NCI-H82 (cell line): ENCODE measurements at regions not wholly inside any gene's neighbourhood (a gene's known extent, or its start where the extent isn't known, plus 50 kb on each side); places are given as distances from the start of the nearest gene placed in this dataset.

Experiments
- DNase-seq: peaks from one replicate; lab custom pipeline; 2025; lab: John Stamatoyannopoulos, UW

DNA sequence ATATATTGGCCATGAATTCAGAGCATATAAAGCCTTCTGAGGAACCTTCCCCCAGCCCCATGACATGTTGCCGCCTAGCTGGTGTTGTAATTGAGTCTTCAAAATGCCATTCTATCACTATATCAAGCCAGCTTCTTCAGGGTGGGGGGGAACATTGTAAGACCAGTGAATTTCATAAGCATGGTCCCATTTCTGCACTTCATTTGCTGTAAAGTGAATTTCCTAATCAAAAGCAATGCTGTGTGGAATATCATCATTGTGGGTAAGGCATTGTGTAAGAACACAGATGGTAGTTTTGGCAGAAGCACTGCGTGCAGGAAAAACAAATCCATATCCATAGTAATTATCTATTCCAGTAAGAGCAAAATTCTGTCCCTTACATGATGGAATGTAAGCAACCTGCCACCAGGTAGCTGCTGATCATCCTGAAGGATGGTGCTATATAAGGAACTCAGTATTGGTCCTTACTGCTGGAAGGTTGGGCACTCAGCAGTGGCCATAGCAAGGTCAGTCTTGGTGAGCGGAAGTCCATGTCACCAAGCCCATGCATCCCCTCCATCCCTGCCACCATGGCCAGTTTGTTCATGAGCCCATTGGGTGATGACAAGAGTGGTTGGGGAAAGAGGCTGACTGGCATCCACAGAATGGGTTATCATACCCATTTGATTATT is 159.4 kb downstream of the COPS8 start:
- no peak for DNase-seq

DNA sequence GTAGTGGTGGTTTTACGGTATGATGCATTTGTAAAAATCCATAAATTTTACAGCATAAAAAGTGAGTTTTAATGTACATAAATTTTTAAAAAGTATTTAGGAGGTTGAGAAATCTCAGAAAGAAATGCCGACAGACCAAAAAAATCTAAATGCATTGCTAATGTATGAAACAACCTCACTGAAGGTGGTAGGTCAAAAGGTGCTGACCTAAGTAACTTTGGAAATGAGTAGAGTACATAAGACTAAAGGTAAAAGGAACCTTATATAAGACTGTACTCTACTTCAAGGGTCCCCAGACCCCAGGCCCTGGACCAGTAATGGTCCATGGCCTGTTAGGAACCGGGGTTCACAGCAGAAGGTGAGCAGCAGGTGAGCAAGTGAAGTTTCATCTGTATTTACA is 163.4 kb downstream of the COL6A3 start:
- no peak for DNase-seq

DNA sequence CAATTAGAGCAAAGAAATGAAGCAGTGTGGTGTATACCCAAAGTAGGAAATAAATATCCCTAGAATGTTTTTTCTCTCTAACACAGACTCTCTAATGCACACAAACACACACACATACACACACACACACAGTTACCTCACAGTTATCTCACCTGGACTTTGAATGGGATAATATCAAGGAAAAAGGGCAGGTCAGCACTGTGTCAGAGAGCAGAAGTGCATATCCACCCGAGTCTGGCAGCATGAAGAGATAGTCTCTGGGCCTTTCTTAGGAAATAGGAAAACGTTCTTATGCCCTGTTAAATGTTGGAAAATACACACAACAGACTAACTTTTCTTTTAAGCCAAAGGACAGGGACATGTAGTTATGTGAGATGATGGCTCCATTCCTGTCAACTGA is 162.0 kb downstream of the COL6A3 start:
- no peak for DNase-seq

DNA sequence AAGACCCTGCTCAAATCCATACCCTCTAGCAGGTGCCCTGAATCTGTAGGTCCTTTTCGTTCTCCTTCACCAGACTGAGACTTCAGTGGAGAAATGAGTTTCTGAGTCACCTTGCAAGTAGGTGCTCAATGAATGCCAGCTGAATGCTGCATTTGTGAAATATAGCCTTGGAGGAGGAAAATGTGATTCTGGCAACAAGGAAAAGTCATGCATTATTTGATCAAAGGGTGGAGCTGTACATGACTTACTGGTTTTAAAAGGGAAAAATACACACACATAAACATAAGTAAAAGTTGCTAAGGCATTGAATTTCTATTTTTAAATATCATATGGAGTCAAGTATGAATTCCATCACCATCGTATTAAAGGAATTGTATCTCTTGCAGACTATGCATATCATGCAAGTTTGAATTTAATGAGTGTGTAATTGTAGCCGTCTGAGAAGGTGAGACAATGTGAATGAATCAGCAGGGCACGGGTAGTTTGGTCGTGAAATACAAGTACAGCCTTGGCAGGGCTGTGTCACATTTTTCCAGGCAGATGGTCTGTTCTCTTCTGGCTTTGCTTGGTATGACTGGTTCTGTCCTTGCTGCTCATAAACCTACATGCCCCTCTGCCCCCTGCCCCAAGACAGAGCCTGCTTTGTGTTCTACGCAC is 160.8 kb downstream of the COL6A3 start:
- no peak for DNase-seq

DNA sequence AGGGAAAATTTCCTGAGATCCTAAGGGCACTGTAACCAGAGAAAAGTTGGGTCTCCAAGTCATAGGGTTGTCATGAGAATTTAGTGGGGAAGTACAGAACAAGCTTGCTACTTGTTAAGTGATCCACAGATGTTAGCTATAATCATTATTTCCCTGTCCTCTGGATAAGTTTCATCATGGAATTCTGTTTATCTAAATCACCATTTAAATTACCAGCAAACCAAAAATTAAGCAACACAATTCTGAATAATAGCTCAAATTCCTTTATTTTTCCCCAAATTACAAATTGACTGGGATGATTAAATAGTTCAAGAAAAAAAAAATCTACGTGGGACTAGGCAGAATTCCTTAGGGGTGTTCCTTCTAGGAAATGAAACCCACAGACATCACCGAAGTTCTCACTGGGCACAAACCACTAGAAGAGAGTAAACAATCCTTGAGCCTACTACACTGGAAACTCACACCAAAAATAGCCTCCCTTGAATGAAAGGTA is 159.5 kb downstream of the COL6A3 start:
- DNase-seq = no peak

GRCh38 chr2:237254911-237255578 is 158.9 kb downstream of the COL6A3 start:
- no peak for DNase-seq

GRCh38 chr2:237256887-237257286 is 157.1 kb downstream of the COL6A3 start:
- no peak for DNase-seq

GRCh38 chr2:237257471-237257951 is 156.5 kb downstream of the COL6A3 start:
- DNase-seq = peak; percentile 59

DNA sequence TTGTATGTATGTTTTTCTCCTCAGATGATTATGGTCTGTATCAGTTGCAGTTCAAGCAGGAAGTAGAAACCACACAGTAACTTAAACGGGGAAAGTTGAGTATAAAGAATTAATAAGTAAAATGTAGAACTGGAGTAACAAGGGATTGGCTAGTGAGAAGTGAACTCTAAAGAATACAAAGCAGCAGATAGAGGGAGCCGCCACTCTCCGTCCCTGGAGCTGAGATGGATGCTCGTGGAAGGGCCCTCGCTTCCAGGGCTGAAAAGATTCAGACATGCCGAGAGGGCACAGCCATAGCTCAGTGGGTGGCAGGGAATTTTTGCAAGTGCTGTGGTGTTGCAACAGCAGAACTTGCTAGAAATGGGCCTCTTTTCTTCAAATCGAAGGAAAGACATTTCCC is 155.8 kb downstream of the COL6A3 start:
- DNase-seq = peak; percentile 20

- DNase-seq = no peak
These were observed 155.3 kb downstream of the COL6A3 start for GRCh38 chr2:237258615-237259014.

- no peak for DNase-seq
These were observed 154.8 kb downstream of the COL6A3 start for GRCh38 chr2:237259201-237259600.

DNA sequence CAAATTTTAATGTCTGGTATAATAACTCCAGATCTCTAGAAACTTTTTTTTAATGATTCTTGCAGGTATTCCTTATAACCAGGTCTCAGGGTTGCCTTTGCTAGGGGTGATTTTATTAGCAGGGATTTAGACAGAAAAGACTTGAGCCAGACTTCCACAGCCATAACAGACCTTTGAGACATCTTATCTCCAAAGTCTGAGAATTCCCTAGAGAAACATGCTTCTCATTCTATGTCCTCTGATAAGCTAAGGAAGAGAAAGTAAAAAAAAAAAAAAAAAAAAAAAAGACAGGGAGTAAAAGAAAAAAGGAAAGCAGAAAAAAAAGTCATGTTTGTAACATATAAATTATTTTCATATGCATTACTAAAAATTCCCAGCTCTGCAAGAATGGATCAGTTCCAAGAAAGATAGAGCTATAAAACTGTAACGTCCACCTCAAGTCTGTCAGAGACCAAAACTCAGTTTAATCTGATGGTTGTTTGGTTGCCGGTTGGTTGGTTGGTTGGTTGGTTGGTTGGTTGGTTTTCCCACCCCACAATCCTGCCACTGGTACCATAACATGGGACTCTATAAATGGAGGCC is 153.8 kb downstream of the COL6A3 start:
- DNase-seq = no peak

- DNase-seq = no peak
These were observed 153.3 kb downstream of the COL6A3 start for GRCh38 chr2:237260686-237261085.

- no peak for DNase-seq
These were observed 152.6 kb downstream of the COL6A3 start for GRCh38 chr2:237261327-237261726.

GRCh38 chr2:237262838-237263771 is 150.9 kb downstream of the COL6A3 start:
- DNase-seq = no peak

DNA sequence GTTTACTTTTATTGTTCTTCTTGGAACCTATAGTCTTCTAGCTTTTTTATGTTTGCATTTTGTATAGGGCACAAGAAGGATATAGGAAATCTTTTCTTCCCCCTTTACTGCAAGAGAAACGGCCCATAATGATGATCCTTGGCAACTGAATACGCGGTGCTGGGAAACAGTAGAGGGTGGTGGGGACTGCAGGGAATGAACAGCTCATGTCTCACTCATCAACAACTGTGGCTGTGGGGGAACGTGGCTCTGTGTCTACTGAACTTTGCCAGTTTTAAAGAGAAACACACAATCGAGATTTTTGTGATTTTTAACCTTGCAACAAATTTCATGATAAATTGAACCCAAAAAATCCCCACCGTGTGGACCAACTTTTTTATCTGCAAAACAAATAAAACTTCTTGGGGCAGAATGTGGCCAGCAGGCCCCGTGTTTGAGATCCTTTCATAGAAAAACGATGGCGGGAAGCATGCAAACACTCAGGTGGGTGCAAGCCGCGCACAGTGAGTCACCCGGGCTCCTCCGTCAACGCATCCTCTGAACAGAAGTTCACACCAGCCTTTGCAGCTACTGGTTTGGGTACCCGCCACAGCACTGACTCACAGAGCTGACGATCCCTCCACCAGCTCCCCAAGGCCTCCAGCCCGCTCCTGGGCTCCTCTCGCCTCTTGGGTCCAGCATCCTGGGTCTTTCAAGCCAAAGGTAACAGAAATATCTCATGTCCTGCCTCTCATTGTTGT is 149.3 kb downstream of the COL6A3 start:
- no peak for DNase-seq

DNA sequence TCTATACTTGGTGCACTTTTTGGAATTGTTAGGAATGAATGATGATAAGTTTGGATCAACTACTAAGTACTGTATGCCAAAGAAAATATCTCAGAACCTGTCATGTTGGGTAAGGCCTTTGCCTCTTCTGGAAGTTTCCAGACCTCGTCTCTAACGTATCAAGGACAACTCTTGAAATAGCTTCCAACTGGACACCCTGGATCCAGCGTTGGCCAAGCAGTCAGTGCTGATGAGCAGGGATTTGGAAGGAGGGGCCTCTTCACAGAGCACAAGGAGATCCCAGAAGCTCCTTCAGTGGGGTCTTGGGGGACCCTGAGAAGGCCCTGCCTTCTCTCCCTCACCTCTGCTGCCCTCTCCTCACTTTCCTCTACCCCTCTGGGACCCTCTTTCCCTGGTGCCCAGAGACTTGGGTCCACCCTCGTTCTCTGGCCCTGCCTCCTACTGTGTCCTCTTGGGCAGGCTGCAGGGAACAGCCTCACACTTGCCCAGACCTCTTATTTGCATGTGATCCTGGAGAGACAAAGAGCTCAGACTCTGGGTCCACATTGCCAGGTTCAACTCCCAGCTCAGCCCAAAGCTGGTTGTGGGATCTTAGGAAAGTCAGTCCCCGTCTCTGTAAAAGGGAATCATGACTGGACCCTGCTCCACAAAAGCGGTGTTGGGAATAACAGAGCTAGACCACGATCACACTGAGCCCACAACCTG is 145.8 kb downstream of the COL6A3 start:
- no peak for DNase-seq

- DNase-seq = no peak
These were observed 144.7 kb downstream of the COL6A3 start for GRCh38 chr2:237269138-237269875.

- no peak for DNase-seq
These were observed 143.4 kb downstream of the COL6A3 start for GRCh38 chr2:237270520-237270919.
